T-helper 1 cell treated with Interleukin-12 subunit alpha and Interleukin-12 subunit beta and Interleukin-4 antibody, amounts not matched to agents 30 μg/mL and 1 μg/mL, for 36 hours (primary cell): ENCODE measurements at regions not wholly inside any gene's neighbourhood (a gene's known extent, or its start where the extent isn't known, plus 50 kb on each side); places are given as distances from the start of the nearest gene placed in this dataset.

Experiments used
- H3K27ac Mint-ChIP-seq: one replicate; pipeline ENCODE4 v1.8.0; 2021; ENCODE audit warnings: mild to moderate bottlenecking, mixed read lengths
- H3K27me3 Mint-ChIP-seq: one replicate; pipeline ENCODE4 v1.8.0; 2021; ENCODE audit warnings: low read depth, mixed read lengths
- H3K36me3 Mint-ChIP-seq: one replicate; pipeline ENCODE4 v1.8.0; 2021; ENCODE audit warnings: low read depth, mixed read lengths
- H3K4me1 Mint-ChIP-seq: one replicate; pipeline ENCODE4 v1.8.0; 2021; ENCODE audit warnings: low read depth, mixed read lengths
- H3K4me3 Mint-ChIP-seq: one replicate; pipeline ENCODE4 v1.8.0; 2021; ENCODE audit warnings: mild to moderate bottlenecking, moderate library complexity, mixed read lengths
- H3K9me3 Mint-ChIP-seq: one replicate; pipeline ENCODE4 v1.8.0; 2021; ENCODE audit warnings: mixed read lengths

DNA sequence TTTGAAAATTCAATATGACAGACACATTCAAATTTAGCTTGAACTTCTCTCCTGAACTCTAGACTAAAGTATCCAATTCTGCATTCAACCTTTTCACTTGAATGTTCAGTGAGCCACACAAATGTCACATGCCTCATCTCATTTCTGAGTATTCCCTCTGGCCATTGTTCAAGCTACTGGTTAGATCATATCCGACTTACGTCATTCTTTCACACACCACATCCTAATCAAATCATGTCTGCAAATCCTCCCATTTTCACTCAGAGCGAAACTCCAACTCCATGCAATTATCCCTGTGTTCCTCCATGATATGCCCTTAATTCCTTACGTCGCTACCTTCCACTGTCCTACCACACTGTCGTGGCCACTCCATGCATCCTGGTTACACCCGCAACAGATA lies 425.1 kb downstream of the CBLN2 start:
- H3K4me1 Mint-ChIP-seq, result no peaks in the 10 kb centered on the region
- H3K9me3 Mint-ChIP-seq, result no peaks in the 10 kb centered on the region

DNA sequence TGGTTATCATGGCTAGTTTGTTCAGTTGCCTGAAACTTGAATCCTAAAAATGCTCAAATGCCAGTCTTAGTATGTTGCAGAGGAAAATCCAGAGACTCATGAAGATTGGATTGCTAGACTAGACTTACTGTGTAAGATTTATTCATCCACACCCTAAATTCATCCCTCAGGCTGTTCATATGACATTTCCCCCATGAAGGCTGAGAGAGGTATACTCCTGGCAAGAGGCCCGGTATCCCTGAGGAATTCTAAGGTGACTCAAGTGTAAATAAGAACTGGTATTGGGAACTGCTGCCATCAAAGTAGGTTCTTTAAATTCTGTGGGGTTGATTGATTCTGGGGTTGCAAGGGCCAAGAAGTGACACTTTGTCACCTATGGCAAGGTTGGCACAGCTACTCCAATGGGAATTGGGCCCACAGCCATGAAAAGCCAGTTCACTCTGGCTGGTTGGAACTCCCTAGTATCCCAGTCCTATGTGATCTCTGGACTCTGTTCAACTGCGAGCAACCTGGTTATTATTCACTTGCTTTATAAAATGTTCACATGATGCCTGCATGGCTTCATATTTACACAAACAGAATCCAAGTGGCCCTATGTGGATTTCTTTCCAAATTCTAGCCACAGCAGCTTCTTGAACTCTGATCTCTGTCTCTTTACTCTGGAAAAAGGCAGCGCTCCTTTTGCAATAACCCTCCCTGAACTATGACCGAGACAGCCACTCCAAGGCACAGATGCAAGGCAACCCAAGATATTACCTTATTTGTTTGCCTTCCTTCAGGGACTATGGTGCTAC lies 429.1 kb downstream of the CBLN2 start:
- Mint-ChIP-seq H3K36me3 (no peaks in the 10 kb centered on the region), H3K9me3 (peaks cover 5% of the 10 kb centered on the region), H3K27me3 (no peaks in the 10 kb centered on the region), H3K27ac (no peak overlapping the region), H3K4me3 (no peak overlapping the region), H3K4me1 (no peaks in the 10 kb centered on the region)

More for the DNA sequence above, 425.1 kb downstream of the CBLN2 start:
- Mint-ChIP-seq H3K4me3 (no peak overlapping the region), H3K27me3 (no peaks in the 10 kb centered on the region), H3K27ac (no peak overlapping the region), H3K36me3 (no peaks in the 10 kb centered on the region)

DNA sequence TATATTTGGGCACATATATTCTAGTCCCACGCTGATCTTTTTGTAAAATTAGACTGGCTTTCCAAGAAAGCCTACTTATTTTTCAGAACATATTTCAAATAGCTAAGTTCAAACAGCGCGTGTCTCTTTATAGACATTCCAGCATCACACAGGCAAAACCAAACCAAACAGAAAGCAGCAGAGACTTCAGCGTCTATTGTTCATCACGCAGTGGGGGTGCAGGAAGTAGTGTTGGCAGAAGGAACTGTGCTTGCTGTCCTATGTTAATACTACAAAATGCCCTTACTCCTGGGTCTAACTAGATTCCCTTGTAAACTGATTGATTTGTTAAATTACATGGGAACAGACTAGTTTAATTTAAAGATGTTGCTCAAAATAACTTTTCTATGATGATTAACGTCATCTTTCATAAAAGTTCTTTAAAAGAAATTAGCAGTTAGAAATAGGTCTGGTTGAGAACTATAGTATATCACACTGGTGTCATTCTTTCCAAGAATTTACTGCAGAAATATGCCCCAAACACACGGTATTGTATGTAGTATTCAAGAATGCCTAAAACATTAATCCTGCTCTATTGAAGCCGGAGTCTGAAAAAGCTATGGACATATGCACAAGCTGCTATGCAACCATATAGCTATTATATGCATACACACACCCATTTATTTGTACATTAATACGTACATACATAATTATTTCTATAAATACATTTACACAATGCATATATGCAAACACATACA lies 436.3 kb downstream of the CBLN2 start:
- Mint-ChIP-seq H3K27ac (no peak overlapping the region), H3K4me3 (no peak overlapping the region), H3K36me3 (no peaks in the 10 kb centered on the region), H3K27me3 (no peaks in the 10 kb centered on the region), H3K9me3 (peaks cover 5% of the 10 kb centered on the region), H3K4me1 (no peaks in the 10 kb centered on the region)

DNA sequence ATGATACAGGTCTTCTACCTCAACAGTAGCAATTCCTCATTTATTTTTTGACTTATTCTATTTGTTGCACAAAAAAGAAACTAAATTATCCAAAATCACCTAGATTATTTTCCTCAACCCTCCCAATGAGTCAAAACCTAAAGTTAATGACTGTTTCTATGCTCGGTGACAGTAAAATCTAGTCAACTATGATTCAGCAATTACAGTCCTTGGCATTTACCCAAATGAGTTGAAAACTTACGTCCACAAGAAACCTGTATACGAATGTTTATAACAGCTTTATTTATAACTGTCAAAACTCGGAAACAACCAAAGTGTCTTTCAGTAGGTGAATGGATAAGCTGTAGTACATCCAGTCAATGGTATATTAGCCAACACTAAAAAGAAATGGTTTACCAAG lies 439.3 kb downstream of the CBLN2 start:
- no peaks in the 10 kb centered on the region for H3K27me3 Mint-ChIP-seq
- no peaks in the 10 kb centered on the region for H3K36me3 Mint-ChIP-seq
- no peak overlapping the region for H3K4me3 Mint-ChIP-seq
- H3K9me3 Mint-ChIP-seq, result no peaks in the 10 kb centered on the region
- H3K27ac Mint-ChIP-seq, result no peak overlapping the region
- H3K4me1 Mint-ChIP-seq, result no peaks in the 10 kb centered on the region

DNA sequence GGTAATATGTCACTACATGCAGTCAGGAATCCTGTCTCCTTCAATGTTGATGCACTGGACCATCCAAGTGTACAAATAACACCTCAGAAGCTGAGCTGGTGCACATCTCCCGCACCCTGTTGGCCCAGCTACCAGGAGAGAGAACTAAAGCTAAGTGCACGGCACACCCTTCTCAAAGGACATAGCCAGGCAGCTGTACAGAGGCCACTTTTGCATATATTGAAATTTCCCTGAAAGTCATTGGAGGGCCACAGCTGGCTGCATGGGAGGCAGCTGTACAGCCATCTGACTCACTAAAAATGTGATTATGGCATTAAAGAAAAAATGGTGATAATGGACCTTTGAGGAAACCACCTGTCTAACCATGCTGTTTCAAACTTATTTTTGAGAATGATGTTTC lies 441.7 kb downstream of the CBLN2 start:
- no peaks in the 10 kb centered on the region for H3K4me1 Mint-ChIP-seq
- H3K36me3 Mint-ChIP-seq, result no peaks in the 10 kb centered on the region
- H3K27me3 Mint-ChIP-seq, result no peaks in the 10 kb centered on the region
- no peaks in the 10 kb centered on the region for H3K9me3 Mint-ChIP-seq
- no peak overlapping the region for H3K27ac Mint-ChIP-seq
- no peak overlapping the region for H3K4me3 Mint-ChIP-seq

DNA sequence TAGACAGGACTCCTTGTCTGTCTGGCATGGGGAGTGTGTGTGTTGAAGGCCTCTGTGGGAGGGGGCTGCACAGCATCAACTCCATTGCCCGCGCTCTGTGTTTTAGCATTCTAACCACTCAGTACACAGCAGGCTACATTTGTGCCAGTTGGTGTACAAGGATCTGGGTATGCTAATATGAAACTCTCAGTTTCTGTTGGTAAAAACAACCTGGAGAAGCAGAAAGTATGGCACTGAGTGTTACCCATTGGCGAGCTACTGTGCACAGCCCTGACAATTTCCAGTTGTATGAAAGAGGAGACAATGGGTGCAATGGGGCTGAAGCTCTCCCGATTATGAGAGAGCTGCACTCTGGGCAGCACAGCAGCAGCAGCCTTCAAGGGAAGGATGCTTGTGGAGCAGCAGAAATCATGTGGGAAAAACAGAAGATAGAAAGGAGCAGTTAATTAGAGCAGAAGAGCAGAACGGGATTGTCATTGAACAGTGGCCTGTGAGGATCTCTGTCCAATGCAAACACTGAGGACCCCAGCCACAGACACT lies 443.6 kb downstream of the CBLN2 start:
- no peaks in the 10 kb centered on the region for H3K36me3 Mint-ChIP-seq
- no peak overlapping the region for H3K27ac Mint-ChIP-seq
- no peaks in the 10 kb centered on the region for H3K4me1 Mint-ChIP-seq
- no peaks in the 10 kb centered on the region for H3K9me3 Mint-ChIP-seq
- no peak overlapping the region for H3K4me3 Mint-ChIP-seq
- no peaks in the 10 kb centered on the region for H3K27me3 Mint-ChIP-seq

DNA sequence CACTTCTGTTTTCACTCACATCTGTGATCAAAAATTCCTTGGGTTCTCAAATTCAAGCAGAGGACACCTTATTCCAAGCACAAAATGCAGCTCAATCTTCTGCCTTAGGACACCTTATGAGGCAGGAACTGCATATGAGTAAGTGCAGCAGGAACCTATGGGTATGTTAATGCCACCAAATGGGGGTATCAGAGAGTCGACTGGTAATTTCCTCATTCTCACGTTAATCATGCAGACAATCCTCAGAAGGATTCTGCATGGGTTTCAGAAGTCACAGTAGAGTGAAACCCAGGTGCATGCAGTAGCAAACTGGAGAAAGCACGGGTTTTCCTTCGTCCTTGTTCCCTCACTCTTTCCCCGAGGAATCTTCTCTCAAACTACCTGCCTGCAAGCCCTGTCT lies 452.8 kb downstream of the CBLN2 start:
- no peak overlapping the region for H3K27ac Mint-ChIP-seq
- no peak overlapping the region for H3K4me3 Mint-ChIP-seq
- no peaks in the 10 kb centered on the region for H3K4me1 Mint-ChIP-seq
- no peaks in the 10 kb centered on the region for H3K9me3 Mint-ChIP-seq
- no peaks in the 10 kb centered on the region for H3K36me3 Mint-ChIP-seq
- no peaks in the 10 kb centered on the region for H3K27me3 Mint-ChIP-seq

DNA sequence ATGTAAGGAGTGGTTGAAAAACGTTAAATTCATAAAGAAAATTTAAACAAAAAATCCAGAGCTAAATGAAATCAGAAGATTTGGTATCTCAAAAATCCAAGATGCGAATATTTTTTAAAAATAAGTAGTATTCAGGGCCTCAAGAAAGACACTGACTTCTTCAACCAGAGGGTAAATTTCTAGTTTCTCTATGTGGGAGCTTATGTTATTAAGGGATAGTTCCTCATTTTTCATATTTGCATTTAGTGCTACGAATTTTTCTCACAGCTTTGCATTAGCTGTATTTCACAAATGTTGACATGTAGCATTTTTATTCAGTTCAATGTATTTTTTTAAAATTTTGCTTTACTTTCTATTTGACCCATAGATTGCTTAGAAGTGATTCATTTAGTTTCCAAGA lies 454.7 kb downstream of the CBLN2 start:
- Mint-ChIP-seq H3K27me3 (no peaks in the 10 kb centered on the region), H3K27ac (no peak overlapping the region), H3K4me1 (no peaks in the 10 kb centered on the region), H3K36me3 (no peaks in the 10 kb centered on the region), H3K4me3 (no peak overlapping the region), H3K9me3 (no peaks in the 10 kb centered on the region)

DNA sequence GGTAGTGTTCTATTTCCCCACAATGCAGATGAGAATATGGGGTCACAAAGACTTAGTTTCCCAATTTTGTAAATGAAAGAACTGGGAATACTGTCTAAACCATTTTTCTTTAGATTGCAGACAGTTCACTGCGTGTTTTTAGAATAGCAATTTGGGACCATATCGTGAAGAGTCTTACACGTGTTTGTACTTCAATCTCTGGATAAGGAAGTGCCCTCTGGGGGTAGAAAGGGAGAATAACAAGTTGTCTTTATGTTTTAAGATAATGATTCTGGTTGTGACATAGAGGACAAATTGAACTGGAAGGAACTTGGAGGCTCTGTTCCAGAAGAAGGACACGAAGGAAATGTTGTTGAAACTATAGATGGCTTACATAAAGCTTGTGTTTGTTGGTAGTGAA lies 457.7 kb downstream of the CBLN2 start:
- peaks cover 3% of the 10 kb centered on the region for H3K9me3 Mint-ChIP-seq

DNA sequence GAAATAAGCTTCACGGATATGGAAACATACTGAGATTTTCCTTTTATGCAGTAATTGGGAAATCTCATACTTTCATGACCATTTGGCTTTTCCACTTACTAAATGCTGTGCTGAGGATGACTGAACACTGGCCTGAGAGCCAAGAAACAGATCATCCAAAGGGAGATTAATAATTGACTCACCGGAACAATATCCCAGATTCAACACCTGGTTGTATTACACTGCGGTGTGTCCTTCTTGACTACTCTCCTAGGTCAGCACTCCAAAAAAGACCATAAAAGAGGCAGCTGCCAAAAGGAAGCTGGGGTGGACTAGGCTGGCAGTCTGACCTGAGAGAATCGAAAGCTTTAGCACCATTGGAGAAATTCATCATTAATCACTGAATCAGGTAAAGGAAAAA lies 469.1 kb downstream of the CBLN2 start:
- H3K4me3 Mint-ChIP-seq, result no peak overlapping the region
- H3K27ac Mint-ChIP-seq, result no peak overlapping the region
- H3K36me3 Mint-ChIP-seq, result no peaks in the 10 kb centered on the region
- no peaks in the 10 kb centered on the region for H3K9me3 Mint-ChIP-seq
- no peaks in the 10 kb centered on the region for H3K27me3 Mint-ChIP-seq
- no peaks in the 10 kb centered on the region for H3K4me1 Mint-ChIP-seq

More for the DNA sequence above, 457.7 kb downstream of the CBLN2 start:
- Mint-ChIP-seq H3K4me1 (no peaks in the 10 kb centered on the region), H3K27ac (no peak overlapping the region), H3K27me3 (no peaks in the 10 kb centered on the region), H3K4me3 (no peak overlapping the region), H3K36me3 (no peaks in the 10 kb centered on the region)

DNA sequence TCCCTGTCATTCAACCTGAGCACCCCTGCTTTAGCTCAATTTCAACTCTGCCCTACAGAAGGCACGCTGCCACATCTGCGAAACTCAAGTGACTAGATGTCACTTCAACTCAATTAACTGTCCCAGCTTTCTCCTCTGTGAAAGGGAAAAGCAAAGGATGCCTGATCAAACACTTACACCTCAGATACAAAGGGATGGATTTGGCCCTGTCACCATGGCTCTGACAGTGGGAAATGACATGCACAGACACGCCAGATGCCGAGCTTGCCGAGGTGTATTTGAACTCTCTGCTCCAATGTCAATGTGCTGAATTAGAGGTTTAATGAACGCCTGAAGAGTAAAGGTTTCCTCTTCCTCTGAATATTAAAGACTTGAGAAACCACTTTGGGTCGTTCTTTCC lies 481.1 kb downstream of the CBLN2 start:
- no peak overlapping the region for H3K4me3 Mint-ChIP-seq
- peaks cover 5% of the 10 kb centered on the region for H3K9me3 Mint-ChIP-seq
- H3K36me3 Mint-ChIP-seq, result no peaks in the 10 kb centered on the region
- no peaks in the 10 kb centered on the region for H3K4me1 Mint-ChIP-seq
- H3K27ac Mint-ChIP-seq, result no peak overlapping the region
- no peaks in the 10 kb centered on the region for H3K27me3 Mint-ChIP-seq

DNA sequence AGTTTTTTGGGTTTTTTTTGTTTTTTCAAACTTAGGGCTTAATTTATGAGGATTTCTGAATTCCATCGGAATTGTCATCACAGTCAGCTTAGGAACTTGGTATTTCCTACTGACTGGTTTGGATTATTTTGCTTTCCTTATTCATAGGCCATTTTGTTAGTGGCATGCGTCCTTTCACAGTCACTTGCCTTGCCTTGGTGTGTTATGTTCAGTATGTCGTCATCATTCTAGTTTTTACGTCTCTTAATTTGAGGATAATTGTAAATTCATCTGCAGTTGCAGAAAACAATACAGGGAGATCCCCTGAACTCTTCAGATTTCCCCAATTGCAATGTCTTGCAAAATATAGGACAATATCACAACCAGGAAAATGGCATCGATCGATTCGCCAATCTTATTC lies 485.3 kb downstream of the CBLN2 start:
- no peak overlapping the region for H3K4me3 Mint-ChIP-seq
- H3K9me3 Mint-ChIP-seq, result peaks cover 5% of the 10 kb centered on the region
- no peak overlapping the region for H3K27ac Mint-ChIP-seq
- H3K27me3 Mint-ChIP-seq, result no peaks in the 10 kb centered on the region
- no peaks in the 10 kb centered on the region for H3K36me3 Mint-ChIP-seq
- no peaks in the 10 kb centered on the region for H3K4me1 Mint-ChIP-seq

DNA sequence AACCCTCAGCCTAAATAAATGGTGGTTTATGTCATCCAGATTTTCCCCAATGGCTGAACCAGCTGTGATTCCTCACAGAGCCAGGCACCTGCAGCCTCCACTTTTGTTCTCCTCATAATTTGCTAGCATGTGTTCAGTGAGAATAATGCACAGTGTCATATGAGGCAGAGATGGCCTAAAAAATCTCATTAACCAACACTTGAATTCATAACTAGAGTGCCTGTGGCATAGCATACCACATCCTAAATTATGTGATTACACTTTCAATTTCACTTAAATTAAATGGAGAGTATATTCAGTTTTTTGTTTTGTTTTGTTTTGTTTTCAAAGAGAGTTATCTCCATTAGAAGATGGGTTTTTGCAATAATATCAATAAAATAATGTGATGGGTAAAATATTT lies 488.0 kb downstream of the CBLN2 start:
- H3K9me3 Mint-ChIP-seq, result peaks cover 5% of the 10 kb centered on the region
- H3K27me3 Mint-ChIP-seq, result no peaks in the 10 kb centered on the region
- H3K4me3 Mint-ChIP-seq, result no peak overlapping the region
- no peak overlapping the region for H3K27ac Mint-ChIP-seq
- H3K36me3 Mint-ChIP-seq, result no peaks in the 10 kb centered on the region
- no peaks in the 10 kb centered on the region for H3K4me1 Mint-ChIP-seq

DNA sequence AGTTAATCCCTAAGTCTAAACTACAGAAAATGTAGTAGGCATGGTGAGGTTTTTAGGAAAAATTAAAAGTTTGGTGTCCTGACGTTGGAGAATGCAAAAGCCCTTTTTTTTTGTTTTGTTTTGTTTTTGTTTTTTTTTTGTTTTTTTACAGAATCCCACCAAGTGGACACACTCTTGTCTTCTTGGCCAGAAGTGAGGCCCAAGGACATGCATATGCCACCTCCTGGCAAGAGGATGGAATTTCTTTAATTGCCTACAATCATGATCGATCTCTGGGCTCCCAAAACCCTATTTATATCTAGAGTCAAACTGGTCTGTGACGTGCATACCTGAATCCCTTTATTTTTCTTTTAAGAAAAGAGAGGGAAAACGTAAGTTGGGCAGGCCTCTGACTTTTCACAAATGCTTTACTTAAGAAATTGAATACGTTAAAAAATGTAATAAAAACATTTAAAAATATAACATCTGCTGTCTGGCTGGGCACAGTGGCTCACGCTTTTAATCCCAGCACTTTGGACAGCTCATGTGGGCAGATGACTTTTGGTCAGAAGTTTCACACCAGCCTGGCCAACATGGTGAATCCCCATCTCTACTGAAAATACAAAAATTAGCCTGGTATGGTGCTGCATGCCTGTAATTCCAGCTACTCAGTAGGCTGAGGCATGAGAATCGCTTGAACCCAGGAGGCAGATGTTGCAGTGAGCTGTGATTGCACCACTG lies 502.7 kb downstream of the CBLN2 start:
- Mint-ChIP-seq H3K36me3 (no peaks in the 10 kb centered on the region), H3K4me1 (no peaks in the 10 kb centered on the region), H3K4me3 (no peak overlapping the region), H3K27me3 (no peaks in the 10 kb centered on the region), H3K9me3 (no peaks in the 10 kb centered on the region), H3K27ac (no peak overlapping the region)
